PC-9 (cell line): ENCODE measurements at regions not wholly inside any gene's neighbourhood (a gene's known extent, or its start where the extent isn't known, plus 50 kb on each side); places are given as distances from the start of the nearest gene placed in this dataset.

Experiments used
- BruUV-seq: library from RNA; stranded (reverse); fragments of 400-500 nt; replicated peaks from 2 replicates; lab custom pipeline; 2021; lab: Mats Ljungman, UMichigan
- CTCF ChIA-PET: fragments of 300-600 bp; sonication (Branson Sonifier 250); formaldehyde crosslinking; loops from one replicate; lab custom pipeline; 2022; ENCODE audit warnings: antibody characterized with exemption; lab: Charles Lee
- POLR2A ChIA-PET: fragments of 300-600 bp; sonication (Branson Sonifier 250); formaldehyde crosslinking; loops from one replicate; lab custom pipeline; 2022; ENCODE audit warnings: antibody characterized with exemption; ENCODE audit not compliant: unreplicated experiment; lab: Charles Lee
- DNase-seq, 2 experiments: peaks; one replicate each; pipeline versions ENCODE4 v3.0.0 to v3.0.0-alpha.2; 2015 to 2022; ENCODE audit warnings: mixed read lengths in 1 of 2
- H2AFZ ChIP-seq: fragments of 200-600 bp; sonication (generic); 2 replicates; pipeline ENCODE4 v1.8.1; 2017; ENCODE audit warnings: antibody characterized with exemption
- H3F3A ChIP-seq: fragments of 200-600 bp; sonication (generic); 2 replicates; pipeline ENCODE4 v1.8.1; 2017; ENCODE audit warnings: antibody characterized with exemption, mild to moderate bottlenecking, low read depth; ENCODE audit not compliant: insufficient read depth
- H3K27ac ChIP-seq: fragments of 200-600 bp; sonication (generic); 2 replicates; pipeline ENCODE4 v1.6.1; 2016; ENCODE audit warnings: mixed run types
- H3K27me3 ChIP-seq: fragments of 200-600 bp; sonication (generic); 2 replicates; pipeline ENCODE4 v1.6.1; 2016; ENCODE audit warnings: low read depth, mixed run types; ENCODE audit not compliant: insufficient read depth
- H3K36me3 ChIP-seq: fragments of 200-600 bp; sonication (generic); 2 replicates; pipeline ENCODE4 v1.6.1; 2016; ENCODE audit warnings: low read depth, mixed run types
- H3K4me1 ChIP-seq: fragments of 200-600 bp; sonication (generic); replicated peaks from 2 replicates; pipeline ENCODE4 v1.6.1; 2016; ENCODE audit warnings: mixed run types; ENCODE audit not compliant: insufficient read depth
- H3K4me2 ChIP-seq: fragments of 200-600 bp; sonication (generic); 2 replicates; pipeline ENCODE4 v1.6.1; 2017; ENCODE audit warnings: mixed run types
- H3K4me3 ChIP-seq: fragments of 200-600 bp; sonication (generic); 2 replicates; pipeline ENCODE4 v1.6.1; 2016; ENCODE audit warnings: mixed run types
- H3K79me2 ChIP-seq: fragments of 200-600 bp; sonication (generic); 2 replicates; pipeline ENCODE4 v1.6.1; 2017; ENCODE audit warnings: low read depth, mixed run types
- H3K9me2 ChIP-seq: fragments of 200-600 bp; sonication (generic); 2 replicates; pipeline ENCODE4 v1.8.1; 2017; ENCODE audit warnings: mild to moderate bottlenecking; ENCODE audit not compliant: insufficient read depth
- H3K9me3 ChIP-seq: fragments of 200-600 bp; sonication (generic); 2 replicates; pipeline ENCODE4 v1.8.1; 2016; ENCODE audit warnings: low read depth; ENCODE audit not compliant: insufficient read depth
- H4K20me1 ChIP-seq: fragments of 200-600 bp; sonication (generic); 2 replicates; pipeline ENCODE4 v1.8.1; 2017; ENCODE audit not compliant: insufficient read depth
- CTCF ChIP-seq: fragments of 200-600 bp; sonication (generic); conservative IDR thresholded peaks from 2 replicates; pipeline ENCODE4 v1.6.1; 2017; ENCODE audit warnings: mixed run types, antibody characterized with exemption, mild to moderate bottlenecking, moderate library complexity
- EZH2 ChIP-seq: fragments of 200-600 bp; sonication (generic); IDR thresholded peaks from 2 replicates; pipeline ENCODE4 v1.8.0; 2017; ENCODE audit warnings: antibody characterized with exemption, low read depth
- intact Hi-C: fragments of 100-400 bp; cut with micrococcal nuclease; formaldehyde crosslinking; loops from one replicate; pipeline ENCODE4 v1.10.0; 2022; ENCODE audit not compliant: unreplicated experiment

GRCh38 chr5:4007001-4007400 is 411.4 kb downstream of the IRX1 start:
- no peak overlapping the region for H3K27ac ChIP-seq
- TF ChIP-seq EZH2 (no peak), CTCF (no peak)
- H3K4me3 ChIP-seq = no peak overlapping the region
- no peaks in the 10 kb centered on the region for H3F3A ChIP-seq
- no peak overlapping the region for H2AFZ ChIP-seq
- H3K36me3 ChIP-seq = no peaks in the 10 kb centered on the region
- H3K4me2 ChIP-seq = no peak overlapping the region
- H3K9me2 ChIP-seq = no peaks in the 10 kb centered on the region
- H3K27me3 ChIP-seq = peaks cover 28% of the 10 kb centered on the region
- no peaks in the 10 kb centered on the region for H4K20me1 ChIP-seq
- DNase-seq = no peak
- no TSS peak for BruUV-seq
- no peaks in the 10 kb centered on the region for H3K9me3 ChIP-seq
- H3K4me1 ChIP-seq = no peaks in the 10 kb centered on the region
- CTCF ChIA-PET = no interaction called here
- POLR2A ChIA-PET = no interaction called here
- intact Hi-C loops = no loop called here
- no peaks in the 10 kb centered on the region for H3K79me2 ChIP-seq

GRCh38 chr5:4011943-4012342 is 416.3 kb downstream of the IRX1 start:
- no peaks in the 10 kb centered on the region for H3K79me2 ChIP-seq
- H3K27ac ChIP-seq = no peak overlapping the region
- no peaks in the 10 kb centered on the region for H3K9me2 ChIP-seq
- peaks cover 71% of the 10 kb centered on the region for H3K27me3 ChIP-seq
- H3F3A ChIP-seq = no peaks in the 10 kb centered on the region
- no peak overlapping the region for H2AFZ ChIP-seq
- no peaks in the 10 kb centered on the region for H4K20me1 ChIP-seq
- no peak overlapping the region for H3K4me2 ChIP-seq
- H3K36me3 ChIP-seq = no peaks in the 10 kb centered on the region
- no peak overlapping the region for H3K4me3 ChIP-seq
- no peaks in the 10 kb centered on the region for H3K4me1 ChIP-seq
- POLR2A ChIA-PET = no interaction called here
- no TSS peak for BruUV-seq
- no peak for TF ChIP-seq CTCF
- no peak for TF ChIP-seq EZH2
- intact Hi-C loops = no loop called here
- no peak for DNase-seq
- H3K9me3 ChIP-seq = no peaks in the 10 kb centered on the region
- CTCF ChIA-PET = no interaction called here

- no peaks in the 10 kb centered on the region for H4K20me1 ChIP-seq
- no peaks in the 10 kb centered on the region for H3K79me2 ChIP-seq
- no peak for DNase-seq
- no peak overlapping the region for H3K4me3 ChIP-seq
- H3K9me2 ChIP-seq = no peaks in the 10 kb centered on the region
- ChIA-PET POLR2A (interaction anchor here (0.6 kb wide), 1 partner anchor 15 kb away, joined by 6 read pairs; no protein-coding TSS in a partner anchor), CTCF (no interaction called here)
- no peaks in the 10 kb centered on the region for H3F3A ChIP-seq
- no TSS peak for BruUV-seq
- no peak overlapping the region for H3K4me2 ChIP-seq
- peaks cover 71% of the 10 kb centered on the region for H3K27me3 ChIP-seq
- TF ChIP-seq CTCF = no peak
- TF ChIP-seq EZH2 = no peak
- H3K4me1 ChIP-seq = no peaks in the 10 kb centered on the region
- H3K9me3 ChIP-seq = no peaks in the 10 kb centered on the region
- intact Hi-C loops = loop anchor here (1.0 kb wide), 1 partner anchor 27 kb away; no protein-coding TSS in a partner anchor
- no peaks in the 10 kb centered on the region for H3K36me3 ChIP-seq
- H2AFZ ChIP-seq = no peak overlapping the region
- no peak overlapping the region for H3K27ac ChIP-seq
Measured at GRCh38 chr5:4013106-4013898, 417.7 kb downstream of the IRX1 start.
